COLO668 (cell line): ENCODE measurements at regions not wholly inside any gene's neighbourhood (a gene's known extent, or its start where the extent isn't known, plus 50 kb on each side); places are given as distances from the start of the nearest gene placed in this dataset.
"Not testable (repeated sequence)": the region's sequence is repeated elsewhere in the genome, so short reads cannot be mapped to it uniquely, and the experiment has no call there.

Source experiments
- DNase-seq: peaks from one replicate; lab custom pipeline; 2025; ENCODE audit not compliant: unreplicated experiment; lab: John Stamatoyannopoulos, UW

DNA sequence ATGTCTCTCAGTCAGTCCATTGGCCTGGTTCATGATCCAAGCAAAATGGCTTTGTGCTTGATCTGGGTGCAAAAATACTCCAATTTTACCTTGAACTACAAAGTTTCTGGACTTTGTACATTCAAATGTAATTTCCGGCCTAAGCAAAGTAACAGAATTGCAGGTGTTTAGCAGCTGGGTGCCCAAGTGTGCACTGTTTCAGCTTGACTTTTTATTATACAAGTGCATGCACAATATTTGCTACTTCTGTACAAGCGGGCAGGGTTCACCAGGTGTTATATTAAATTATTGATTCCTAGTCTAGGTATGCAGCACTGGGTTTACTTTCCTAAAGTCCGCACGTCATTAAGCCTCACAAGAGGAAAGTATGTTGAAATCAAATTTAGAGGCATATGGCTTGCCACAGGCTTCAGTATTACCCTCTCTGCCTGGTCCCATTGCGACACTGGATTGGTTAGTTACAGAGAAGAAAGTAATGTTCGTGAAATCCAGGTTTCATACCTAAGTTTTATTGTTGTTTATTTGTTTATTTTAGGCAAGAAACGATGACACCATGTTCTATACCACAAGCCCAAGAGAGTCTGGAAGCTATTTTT lies 376.9 kb upstream of the CTSO start:
- DNase-seq = peak; percentile 22

- DNase-seq = no peak
Observed at GRCh38 chr4:156329779-156330178, 376.1 kb upstream of the CTSO start.

DNA sequence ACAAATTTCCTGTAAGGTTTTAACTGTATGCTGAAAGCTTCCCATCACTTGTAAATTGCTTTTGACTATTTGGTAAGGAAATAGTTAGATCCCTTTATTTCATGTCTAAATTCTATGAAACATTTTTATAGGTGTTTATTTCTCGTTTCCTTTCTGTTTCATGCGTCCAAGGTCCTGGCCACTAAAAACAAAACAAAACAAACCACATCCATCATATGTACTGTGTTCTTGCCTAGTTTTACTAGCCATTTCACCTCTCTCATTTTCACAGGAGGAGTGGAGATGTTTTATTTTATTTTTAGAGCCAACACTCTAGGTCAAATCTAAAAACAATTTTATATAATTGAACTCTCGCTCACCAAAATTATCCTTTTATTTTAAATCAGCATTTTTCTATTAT lies 375.2 kb upstream of the CTSO start:
- DNase-seq = no peak

DNA sequence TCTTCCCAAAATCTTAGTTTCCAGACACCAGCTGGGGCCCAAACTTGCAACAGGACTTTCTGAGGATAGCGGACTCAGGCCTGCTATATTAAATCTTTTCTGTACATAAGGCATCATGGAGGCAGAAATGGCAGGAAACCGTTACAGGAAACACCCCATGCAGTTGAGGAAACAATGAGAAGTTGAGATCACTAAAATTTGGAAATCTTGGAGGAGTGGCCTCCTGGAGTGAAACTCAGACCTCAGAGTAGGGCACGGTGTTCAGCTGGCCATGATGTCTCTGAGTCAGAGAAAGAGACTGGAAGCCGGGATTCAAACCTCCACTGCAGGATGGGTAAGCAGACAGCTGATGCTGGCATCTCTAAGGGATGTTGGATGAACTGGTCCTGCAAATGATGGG lies 372.6 kb upstream of the CTSO start:
- no peak for DNase-seq

DNA sequence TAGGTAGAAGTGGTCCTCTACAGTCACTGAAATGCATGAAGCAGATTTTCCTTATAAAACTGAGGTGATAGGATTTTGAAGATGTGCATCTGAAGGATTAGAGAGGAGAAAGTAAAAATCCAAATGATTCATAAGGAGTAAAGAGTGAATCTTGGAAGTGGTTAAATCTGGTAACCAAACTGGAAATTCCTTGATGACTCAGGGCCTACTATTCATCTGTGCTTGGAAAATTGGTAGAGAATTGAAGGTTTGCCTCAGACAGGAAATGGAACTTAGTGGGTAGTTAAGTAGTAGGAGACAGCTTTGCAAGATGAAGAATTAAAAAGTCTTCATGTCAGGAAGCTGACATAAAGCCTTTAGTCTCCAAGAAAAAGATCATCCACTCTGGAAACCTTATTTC lies 368.9 kb upstream of the CTSO start:
- DNase-seq = no peak

- no peak for DNase-seq
Observed at GRCh38 chr4:156321203-156321602, 367.5 kb upstream of the CTSO start.

- no peak for DNase-seq
Observed at GRCh38 chr4:156313497-156313896, 359.8 kb upstream of the CTSO start.

GRCh38 chr4:156312261-156312847 lies 358.7 kb upstream of the CTSO start:
- DNase-seq = no peak

- no peak for DNase-seq
Observed at GRCh38 chr4:156309031-156309430, 355.4 kb upstream of the CTSO start.

- peak; percentile 6 for DNase-seq
Observed at GRCh38 chr4:156303708-156304107, 350.0 kb upstream of the CTSO start.

- DNase-seq = peak; percentile 61
Observed at GRCh38 chr4:156298230-156298629, 344.6 kb upstream of the CTSO start.

DNA sequence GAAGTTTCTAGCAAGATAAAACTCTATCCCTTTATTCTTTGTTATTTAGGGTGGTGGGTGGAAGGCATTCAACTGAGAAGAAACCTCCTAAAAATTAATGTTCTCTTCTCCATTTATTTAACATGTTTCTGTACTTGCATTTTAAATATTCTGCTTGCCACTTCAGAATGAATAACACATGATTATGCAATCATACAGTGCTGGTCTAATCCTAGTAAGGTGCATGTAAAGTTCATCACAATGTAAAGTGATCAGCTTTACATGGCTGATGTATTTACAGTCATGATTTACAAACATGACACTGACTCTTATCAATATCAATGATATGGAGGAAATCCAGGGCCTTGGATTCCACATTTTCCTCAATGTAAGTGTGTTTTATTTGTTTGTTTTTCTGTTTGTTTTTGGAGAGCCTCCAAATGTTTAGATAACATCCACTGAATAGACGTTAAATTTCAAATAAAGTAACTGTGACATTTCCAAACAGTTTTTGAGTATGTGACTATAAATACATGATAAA lies 342.1 kb upstream of the CTSO start:
- DNase-seq = no peak

DNA sequence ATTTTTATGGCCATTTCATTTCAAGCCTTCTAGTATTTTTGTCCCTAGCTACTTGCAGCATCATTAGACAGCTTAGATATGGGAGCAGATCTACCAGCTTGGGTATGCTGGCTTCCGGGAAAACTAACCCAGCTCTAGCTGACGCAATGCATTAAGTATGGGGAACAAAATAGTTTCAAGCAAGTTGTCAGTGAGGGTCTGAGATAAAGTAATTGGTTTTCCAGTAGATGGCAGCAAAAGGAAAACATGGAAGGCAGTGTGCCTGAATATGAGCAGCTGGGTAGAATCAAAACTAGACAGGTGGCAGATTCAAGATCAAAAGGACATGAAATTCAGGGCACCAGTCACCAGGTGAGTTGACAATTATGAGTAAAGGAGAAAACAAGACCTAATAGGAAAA lies 340.9 kb upstream of the CTSO start:
- peak; percentile 21 for DNase-seq

- DNase-seq = no peak
Observed at GRCh38 chr4:156293657-156294297, 340.1 kb upstream of the CTSO start.

GRCh38 chr4:156291317-156291716 lies 337.7 kb upstream of the CTSO start:
- DNase-seq = no peak

DNA sequence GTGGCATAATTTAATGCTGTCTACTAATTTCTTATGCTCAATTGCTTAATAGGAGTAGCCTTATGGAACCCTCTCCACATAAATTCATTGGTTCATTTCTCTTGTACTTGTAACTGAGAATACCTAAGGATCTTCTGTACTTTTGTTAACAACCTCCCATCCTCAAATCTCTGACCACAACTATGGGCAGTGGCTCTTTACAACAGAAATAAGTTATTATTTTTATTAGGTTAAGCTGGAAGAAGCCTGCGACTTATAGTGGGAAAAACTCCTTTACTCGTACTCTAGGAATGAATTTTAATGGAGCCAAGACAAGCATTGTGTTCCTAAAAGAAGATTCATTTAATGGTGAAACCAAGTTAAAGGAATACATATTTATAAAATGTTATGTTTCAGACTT lies 337.1 kb upstream of the CTSO start:
- DNase-seq = no peak

GRCh38 chr4:156290026-156290425 lies 336.4 kb upstream of the CTSO start:
- not testable (repeated sequence) for DNase-seq

GRCh38 chr4:156280686-156281085 lies 327.0 kb upstream of the CTSO start:
- DNase-seq = no peak

DNA sequence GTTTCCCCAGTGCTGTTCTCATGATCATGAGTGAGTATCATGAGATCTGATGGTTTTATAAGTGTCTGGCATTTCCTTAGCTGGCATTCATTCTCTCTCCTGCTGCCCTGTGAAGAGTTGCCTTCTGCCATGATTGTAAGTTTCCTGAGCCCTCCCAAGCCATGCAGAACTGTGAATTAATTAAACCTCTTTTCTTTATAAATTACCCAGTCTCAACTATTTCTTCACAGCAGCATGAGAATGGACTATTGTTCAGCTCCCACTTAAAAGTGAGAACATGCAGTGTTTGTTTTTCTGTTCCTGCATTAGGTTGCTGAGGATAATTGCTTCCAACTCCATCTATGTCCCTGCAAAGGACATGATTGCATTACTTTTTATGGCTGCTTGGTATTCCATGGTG lies 311.7 kb upstream of the CTSO start:
- DNase-seq = no peak

- no peak for DNase-seq
Observed at GRCh38 chr4:156261230-156261629, 307.6 kb upstream of the CTSO start.

GRCh38 chr4:156255230-156256007 lies 301.8 kb upstream of the CTSO start:
- DNase-seq = no peak
